ENCODE measurements at regions not wholly inside any gene's neighbourhood (a gene's known extent, or its start where the extent isn't known, plus 50 kb on each side); places are given as distances from the start of the nearest gene placed in this dataset.

GRCh38 chr4:83699358-83699757, 163.4 kb downstream of the GPAT3 start:
- TF ChIP-seq CTCF (conservative IDR thresholded peaks at IDR 0.05) (no peak), EZH2 (IDR thresholded peaks at IDR 0.05; ENCODE audit: low read depth) (no peak)
